GM23338 (cell line): ENCODE measurements at regions not wholly inside any gene's neighbourhood (a gene's known extent, or its start where the extent isn't known, plus 50 kb on each side); places are given as distances from the start of the nearest gene placed in this dataset.

Experiments used
- ATAC-seq: fragments of 200-7000 bp; cut with Tn5 transposase; 3 replicates; pipeline ENCODE4 v1.9.1; 2020
- DNase-seq: peaks from one replicate; pipeline ENCODE4 v3.0.0-alpha.2; 2015; ENCODE audit warnings: low spot score
- H2AFZ ChIP-seq: fragments of 200-600 bp; sonication (generic); 2 replicates; pipeline ENCODE4 v1.8.0; 2016; ENCODE audit warnings: antibody characterized with exemption, mild to moderate bottlenecking, moderate library complexity
- H3F3A ChIP-seq: fragments of 200-600 bp; sonication (generic); replicated peaks from 2 replicates; pipeline ENCODE4 v1.8.0; 2017; ENCODE audit warnings: antibody characterized with exemption, mixed run types, low read depth
- H3K27ac ChIP-seq: fragments of 200-600 bp; sonication (generic); 2 replicates; pipeline ENCODE4 v1.6.1; 2016; ENCODE audit warnings: low read depth
- H3K27me3 ChIP-seq: fragments of 200-600 bp; sonication (generic); 2 replicates; pipeline ENCODE4 v1.8.0; 2016; ENCODE audit warnings: mild to moderate bottlenecking, mixed run types, moderate library complexity; ENCODE audit not compliant: insufficient read depth
- H3K36me3 ChIP-seq: fragments of 200-600 bp; sonication (generic); 2 replicates; pipeline ENCODE4 v1.8.0; 2016; ENCODE audit warnings: mild to moderate bottlenecking; ENCODE audit not compliant: insufficient read depth
- H3K4me1 ChIP-seq: fragments of 200-600 bp; sonication (generic); 2 replicates; pipeline ENCODE4 v1.8.0; 2016; ENCODE audit warnings: mild to moderate bottlenecking, moderate library complexity; ENCODE audit not compliant: insufficient read depth
- H3K4me2 ChIP-seq: fragments of 200-600 bp; sonication (generic); 2 replicates; pipeline ENCODE4 v1.7.1; 2017; ENCODE audit warnings: mixed run types
- H3K4me3 ChIP-seq: fragments of 200-600 bp; sonication (generic); 2 replicates; pipeline ENCODE4 v1.6.1; 2016; ENCODE audit warnings: mixed run types
- H3K79me2 ChIP-seq: fragments of 200-600 bp; sonication (generic); replicated peaks from 2 replicates; pipeline ENCODE4 v1.8.0; 2017; ENCODE audit warnings: mild to moderate bottlenecking; ENCODE audit not compliant: insufficient read depth
- H3K9me2 ChIP-seq: fragments of 200-600 bp; sonication (generic); 2 replicates; pipeline ENCODE4 v1.8.0; 2017; ENCODE audit not compliant: insufficient read depth
- H4K20me1 ChIP-seq: fragments of 200-600 bp; sonication (generic); replicated peaks from 2 replicates; pipeline ENCODE4 v1.8.0; 2017; ENCODE audit warnings: mild to moderate bottlenecking; ENCODE audit not compliant: insufficient read depth
- H3K27ac Mint-ChIP-seq: 2 replicates; pipeline ENCODE4 v1.8.0; 2020; ENCODE audit warnings: inconsistent platforms, mild to moderate bottlenecking, moderate library complexity, mixed read lengths
- H3K27me3 Mint-ChIP-seq: 3 replicates; pipeline ENCODE4 v1.8.0; 2022; ENCODE audit warnings: low read depth, mild to moderate bottlenecking, moderate library complexity, mixed read lengths, inconsistent platforms; ENCODE audit not compliant: insufficient read depth, poor library complexity
- H3K36me3 Mint-ChIP-seq: 3 replicates; pipeline ENCODE4 v1.8.0; 2021; ENCODE audit warnings: low read depth, mild to moderate bottlenecking, inconsistent platforms, moderate library complexity, mixed read lengths
- H3K4me1 Mint-ChIP-seq: 3 replicates; pipeline ENCODE4 v1.8.0; 2020; ENCODE audit warnings: mild to moderate bottlenecking, inconsistent platforms, mixed read lengths
- H3K4me3 Mint-ChIP-seq: 3 replicates; pipeline ENCODE4 v1.8.0; 2021; ENCODE audit warnings: moderate library complexity, mild to moderate bottlenecking, inconsistent platforms, mixed read lengths
- H3K9me3 Mint-ChIP-seq: 3 replicates; pipeline ENCODE4 v1.8.0; 2020; ENCODE audit warnings: moderate library complexity, mild to moderate bottlenecking, inconsistent platforms, mixed read lengths
- CREB1 ChIP-seq: fragments of 250-450 bp; sonication (Bioruptor Pico); IDR thresholded peaks from 2 replicates; pipeline ENCODE4 v1.5.0; 2020; ENCODE audit warnings: low read depth, mild to moderate bottlenecking, moderate library complexity
- CTCF ChIP-seq, 2 experiments: fragments of 200-600 bp in 1 of 2; sonication (generic) in 1 of 2; conservative IDR thresholded peaks; 2 replicates each; pipeline versions ENCODE4 v1.5.1 to v1.6.1; 2016 to 2017; ENCODE audit warnings: antibody characterized with exemption in 2 of 2, low read depth in 2 of 2, mild to moderate bottlenecking in 2 of 2, moderate library complexity in 1 of 2
- ETS1 ChIP-seq: IDR thresholded peaks from 2 replicates; pipeline ENCODE4 v1.6.1; 2016; ENCODE audit warnings: antibody characterized with exemption
- EZH2 ChIP-seq: fragments of 200-600 bp; sonication (generic); IDR thresholded peaks from one replicate; pipeline ENCODE4 v1.8.0; 2017; ENCODE audit warnings: antibody characterized with exemption, mild to moderate bottlenecking, low read depth; ENCODE audit not compliant: unreplicated experiment
- EZH2phosphoT487 ChIP-seq: fragments of 200-600 bp; sonication (generic); IDR thresholded peaks from one replicate; pipeline ENCODE4 v1.8.1; 2018; ENCODE audit warnings: antibody characterized with exemption; ENCODE audit not compliant: unreplicated experiment
- JUNB ChIP-seq: IDR thresholded peaks from one replicate; pipeline ENCODE4 v1.6.1; 2016; ENCODE audit warnings: antibody characterized with exemption; ENCODE audit not compliant: unreplicated experiment
- NANOG ChIP-seq: IDR thresholded peaks from 2 replicates; pipeline ENCODE4 v1.6.1; 2016; ENCODE audit warnings: antibody characterized with exemption, borderline replicate concordance
- POLR2AphosphoS5 ChIP-seq: IDR thresholded peaks from 2 replicates; pipeline ENCODE4 v1.6.1; 2016; ENCODE audit warnings: antibody characterized with exemption, low read depth
- REST ChIP-seq: IDR thresholded peaks from one replicate; pipeline ENCODE4 v1.6.1; 2018; ENCODE audit warnings: antibody characterized with exemption; ENCODE audit not compliant: unreplicated experiment
- STAT1 ChIP-seq: IDR thresholded peaks from one replicate; pipeline ENCODE4 v1.6.1; 2016; ENCODE audit warnings: antibody characterized with exemption; ENCODE audit not compliant: unreplicated experiment
- ZNF114 ChIP-seq: fragments of 250-450 bp; sonication (Bioruptor Pico); IDR thresholded peaks from 2 replicates; pipeline ENCODE4 v1.5.0; 2020; ENCODE audit warnings: mild to moderate bottlenecking, moderate library complexity
- ZNF331 ChIP-seq: fragments of 250-450 bp; sonication (Bioruptor Pico); IDR thresholded peaks from 2 replicates; pipeline ENCODE4 v1.5.0; 2020; ENCODE audit warnings: low read depth, mild to moderate bottlenecking, moderate library complexity
- ZNF462 ChIP-seq: fragments of 250-450 bp; sonication (Bioruptor Pico); IDR thresholded peaks from 2 replicates; pipeline ENCODE4 v1.5.0; 2020; ENCODE audit warnings: mild to moderate bottlenecking, moderate library complexity

GRCh38 chr5:67904366-67904765 lies 311.2 kb upstream of the PIK3R1 start:
- Mint-ChIP-seq H3K36me3 (no peaks in the 10 kb centered on the region), H3K27me3 (no peaks in the 10 kb centered on the region), H3K9me3 (no peaks in the 10 kb centered on the region), H3K4me3 (no peak overlapping the region), H3K4me1 (no peaks in the 10 kb centered on the region), H3K27ac (no peak overlapping the region)
- Histone ChIP-seq H3K4me3 (no peak overlapping the region), H2AFZ (no peak overlapping the region), H3K27me3 (no peaks in the 10 kb centered on the region), H3K9me2 (0 out of 2 replicates have a peak, but pooled peaks cover 4% of the 10 kb centered on the region), H3K79me2 (no peaks in the 10 kb centered on the region), H3F3A (no peaks in the 10 kb centered on the region), H3K4me2 (no peak overlapping the region), H3K36me3 (no peaks in the 10 kb centered on the region), H3K4me1 (no peaks in the 10 kb centered on the region), H4K20me1 (no peaks in the 10 kb centered on the region), H3K27ac (no peak overlapping the region)
- no peak for DNase-seq
- no peak for ATAC-seq
- no peak for TF ChIP-seq ZNF331 (CRISPR knock-in tag)
- no peak for TF ChIP-seq CTCF (conservative IDR thresholded peaks at IDR 0.05; ENCODE audit: low read depth in 2 of 2)
- TF ChIP-seq JUNB = no peak
- TF ChIP-seq NANOG = no peak
- TF ChIP-seq REST = no peak
- TF ChIP-seq ZNF114 = no peak
- TF ChIP-seq ETS1 = no peak
- TF ChIP-seq EZH2 = no peak
- TF ChIP-seq POLR2AphosphoS5 = no peak
- no peak for TF ChIP-seq EZH2phosphoT487
- no peak for TF ChIP-seq ZNF462 (CRISPR knock-in tag)
- TF ChIP-seq STAT1 = no peak
- TF ChIP-seq CREB1 = no peak
